ACC112 (cell line): ENCODE measurements at regions not wholly inside any gene's neighbourhood (a gene's known extent, or its start where the extent isn't known, plus 50 kb on each side); places are given as distances from the start of the nearest gene placed in this dataset.
"Not testable (repeated sequence)": the region's sequence is repeated elsewhere in the genome, so short reads cannot be mapped to it uniquely, and the experiment has no call there.

Experiments
- H2AFZ ChIP-seq: fragments of 200-600 bp; sonication (generic); one replicate; pipeline ENCODE4 v1.6.0; 2017; ENCODE audit warnings: antibody characterized with exemption, low read length; ENCODE audit not compliant: unreplicated experiment
- H3K27ac ChIP-seq: fragments of 200-600 bp; sonication (generic); 2 replicates; pipeline ENCODE4 v1.5.1; 2014; ENCODE audit warnings: low read depth, mild to moderate bottlenecking, antibody characterized with exemption, low read length, moderate library complexity
- H3K27me3 ChIP-seq: fragments of 200-600 bp; sonication (generic); 2 replicates; pipeline ENCODE4 v1.6.1; 2014; ENCODE audit warnings: mild to moderate bottlenecking, antibody characterized with exemption, low read length, moderate library complexity, mixed read lengths; ENCODE audit not compliant: insufficient read depth
- H3K36me3 ChIP-seq: fragments of 200-600 bp; sonication (generic); 2 replicates; pipeline ENCODE4 v1.6.1; 2016; ENCODE audit warnings: mild to moderate bottlenecking, antibody characterized with exemption, low read length, moderate library complexity, mixed read lengths; ENCODE audit not compliant: insufficient read depth
- H3K4me1 ChIP-seq: fragments of 200-600 bp; sonication (generic); one replicate; pipeline ENCODE4 v1.6.1; 2016; ENCODE audit warnings: low read length, mixed read lengths; ENCODE audit not compliant: insufficient read depth, unreplicated experiment, control insufficient read depth
- H3K4me3 ChIP-seq: fragments of 200-600 bp; sonication (generic); 2 replicates; pipeline ENCODE4 v1.5.1; 2014; ENCODE audit warnings: mild to moderate bottlenecking, low read depth, low read length
- H3K79me2 ChIP-seq: fragments of 200-600 bp; sonication (generic); one replicate; pipeline ENCODE4 v1.6.0; 2016; ENCODE audit warnings: low read length; ENCODE audit not compliant: control insufficient read depth, unreplicated experiment, insufficient read depth

GRCh38 chr18:45339810-45340550 lies 275.3 kb upstream of the SLC14A2 start:
- no peak overlapping the region for H3K4me3 ChIP-seq
- H3K79me2 ChIP-seq: no peaks in the 10 kb centered on the region
- no peak overlapping the region for H3K27ac ChIP-seq
- H2AFZ ChIP-seq: no peak overlapping the region
- H3K4me1 ChIP-seq: no peaks in the 10 kb centered on the region
- H3K27me3 ChIP-seq: peaks cover 60% of the 10 kb centered on the region
- no peaks in the 10 kb centered on the region for H3K36me3 ChIP-seq

GRCh38 chr18:45340884-45341283 lies 274.4 kb upstream of the SLC14A2 start:
- peaks cover 53% of the 10 kb centered on the region for H3K27me3 ChIP-seq
- H3K36me3 ChIP-seq: no peaks in the 10 kb centered on the region
- no peak overlapping the region for H3K4me3 ChIP-seq
- H3K27ac ChIP-seq: no peak overlapping the region
- H3K79me2 ChIP-seq: no peaks in the 10 kb centered on the region
- no peaks in the 10 kb centered on the region for H3K4me1 ChIP-seq
- no peak overlapping the region for H2AFZ ChIP-seq

- Histone ChIP-seq H3K79me2 (no peaks in the 10 kb centered on the region), H3K27me3 (peaks cover 48% of the 10 kb centered on the region), H3K36me3 (no peaks in the 10 kb centered on the region), H3K27ac (no peak overlapping the region), H3K4me3 (no peak overlapping the region), H2AFZ (no peak overlapping the region), H3K4me1 (no peaks in the 10 kb centered on the region)
These were observed 273.8 kb upstream of the SLC14A2 start for GRCh38 chr18:45341454-45341853.

GRCh38 chr18:45342166-45342565 lies 273.1 kb upstream of the SLC14A2 start:
- no peak overlapping the region for H3K27ac ChIP-seq
- H3K36me3 ChIP-seq: no peaks in the 10 kb centered on the region
- H2AFZ ChIP-seq: no peak overlapping the region
- peaks cover 41% of the 10 kb centered on the region for H3K27me3 ChIP-seq
- H3K4me1 ChIP-seq: no peaks in the 10 kb centered on the region
- H3K4me3 ChIP-seq: no peak overlapping the region
- H3K79me2 ChIP-seq: no peaks in the 10 kb centered on the region

GRCh38 chr18:45342653-45343052 lies 272.6 kb upstream of the SLC14A2 start:
- no peaks in the 10 kb centered on the region for H3K79me2 ChIP-seq
- H3K27ac ChIP-seq: no peak overlapping the region
- no peaks in the 10 kb centered on the region for H3K4me1 ChIP-seq
- peaks cover 41% of the 10 kb centered on the region for H3K27me3 ChIP-seq
- no peak overlapping the region for H2AFZ ChIP-seq
- H3K4me3 ChIP-seq: no peak overlapping the region
- H3K36me3 ChIP-seq: no peaks in the 10 kb centered on the region

GRCh38 chr18:45343365-45343764 lies 271.9 kb upstream of the SLC14A2 start:
- H3K27me3 ChIP-seq: peaks cover 45% of the 10 kb centered on the region

GRCh38 chr18:45344680-45345079 lies 270.6 kb upstream of the SLC14A2 start:
- H3K4me3 ChIP-seq, H3K4me1 ChIP-seq, H3K27ac ChIP-seq, H2AFZ ChIP-seq, H3K36me3 ChIP-seq, H3K79me2 ChIP-seq: not testable (repeated sequence)
- peaks cover 58% of the 10 kb centered on the region for H3K27me3 ChIP-seq

More at GRCh38 chr18:45343365-45343764, 271.9 kb upstream of the SLC14A2 start:
- Histone ChIP-seq H3K4me3 (no peak overlapping the region), H2AFZ (no peak overlapping the region), H3K4me1 (no peaks in the 10 kb centered on the region), H3K27ac (no peak overlapping the region), H3K36me3 (no peaks in the 10 kb centered on the region), H3K79me2 (no peaks in the 10 kb centered on the region)

- no peaks in the 10 kb centered on the region for H3K36me3 ChIP-seq
- peaks cover 40% of the 10 kb centered on the region for H3K27me3 ChIP-seq
- H3K4me3 ChIP-seq: no peak overlapping the region
- H3K27ac ChIP-seq: no peak overlapping the region
- no peak overlapping the region for H2AFZ ChIP-seq
- H3K79me2 ChIP-seq: no peaks in the 10 kb centered on the region
- H3K4me1 ChIP-seq: no peaks in the 10 kb centered on the region
These were observed 266.3 kb upstream of the SLC14A2 start for GRCh38 chr18:45349019-45349418.

GRCh38 chr18:45349467-45349866 lies 265.8 kb upstream of the SLC14A2 start:
- Histone ChIP-seq H3K79me2 (no peaks in the 10 kb centered on the region), H2AFZ (no peak overlapping the region), H3K27ac (no peak overlapping the region)

GRCh38 chr18:45350404-45351156 lies 264.7 kb upstream of the SLC14A2 start:
- Histone ChIP-seq H3K27me3 (peaks cover 34% of the 10 kb centered on the region), H3K79me2 (no peaks in the 10 kb centered on the region), H3K27ac (no peak overlapping the region), H3K4me1 (no peaks in the 10 kb centered on the region), H3K36me3 (no peaks in the 10 kb centered on the region), H3K4me3 (no peak overlapping the region), H2AFZ (no peak overlapping the region)

More at GRCh38 chr18:45349467-45349866, 265.8 kb upstream of the SLC14A2 start:
- Histone ChIP-seq H3K27me3 (peaks cover 36% of the 10 kb centered on the region), H3K4me1 (no peaks in the 10 kb centered on the region), H3K36me3 (no peaks in the 10 kb centered on the region), H3K4me3 (no peak overlapping the region)

- Histone ChIP-seq H3K27ac (no peak overlapping the region), H3K4me1 (peaks cover 2% of the 10 kb centered on the region), H3K79me2 (no peaks in the 10 kb centered on the region), H3K4me3 (no peak overlapping the region), H3K36me3 (no peaks in the 10 kb centered on the region), H3K27me3 (peaks cover 27% of the 10 kb centered on the region), H2AFZ (no peak overlapping the region)
These were observed 262.4 kb upstream of the SLC14A2 start for GRCh38 chr18:45352874-45353273.
